GM21619 (cell line): ENCODE measurements at regions not wholly inside any gene's neighbourhood (a gene's known extent, or its start where the extent isn't known, plus 50 kb on each side); places are given as distances from the start of the nearest gene placed in this dataset.
"Not testable (repeated sequence)": the region's sequence is repeated elsewhere in the genome, so short reads cannot be mapped to it uniquely, and the experiment has no call there.

Experiments used
- ATAC-seq: cut with Tn5 transposase; IDR thresholded peaks from one replicate; pipeline ENCODE4 v1.9.1; 2021; ENCODE audit not compliant: unreplicated experiment

DNA sequence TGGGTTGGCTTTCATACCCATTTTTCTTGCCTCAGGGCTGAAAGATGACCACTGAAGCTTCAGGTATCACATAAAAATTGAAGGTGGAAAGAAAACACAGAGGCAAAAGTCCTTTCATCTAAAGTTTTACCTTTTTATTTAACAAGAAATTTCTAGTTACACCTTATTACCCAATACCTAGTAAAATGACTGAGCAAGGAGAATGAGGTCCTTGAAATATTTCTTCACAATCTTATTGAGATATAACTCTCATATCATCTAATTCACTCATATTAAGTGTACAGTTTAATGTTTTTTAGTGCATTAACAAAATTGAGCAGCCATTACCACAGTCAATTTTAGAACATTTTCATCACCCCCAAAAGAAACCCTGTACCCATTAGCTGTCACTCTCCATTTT, 112.9 kb upstream of the ADTRP start:
- no peak for ATAC-seq

GRCh38 chr6:11890849-11891248, 112.2 kb upstream of the ADTRP start:
- ATAC-seq, result no peak

DNA sequence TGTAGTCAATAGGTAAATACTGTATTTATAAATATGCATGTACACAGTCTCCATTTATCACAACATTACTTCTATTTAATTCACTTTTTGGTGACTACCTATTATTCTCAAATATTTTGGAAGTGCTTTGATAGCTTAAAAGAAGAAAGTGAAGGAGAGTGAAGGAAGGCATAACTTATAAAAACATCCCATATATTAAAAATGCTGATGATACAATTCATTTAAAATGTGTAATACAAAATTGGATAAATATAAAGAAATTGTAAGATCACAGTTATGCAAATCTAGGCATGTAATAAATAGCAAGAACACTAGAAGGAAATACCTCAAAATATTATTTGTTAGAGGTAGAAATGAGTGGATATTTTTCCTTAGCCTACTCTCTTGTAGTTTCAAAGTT, 111.6 kb upstream of the ADTRP start:
- ATAC-seq, result no peak

DNA sequence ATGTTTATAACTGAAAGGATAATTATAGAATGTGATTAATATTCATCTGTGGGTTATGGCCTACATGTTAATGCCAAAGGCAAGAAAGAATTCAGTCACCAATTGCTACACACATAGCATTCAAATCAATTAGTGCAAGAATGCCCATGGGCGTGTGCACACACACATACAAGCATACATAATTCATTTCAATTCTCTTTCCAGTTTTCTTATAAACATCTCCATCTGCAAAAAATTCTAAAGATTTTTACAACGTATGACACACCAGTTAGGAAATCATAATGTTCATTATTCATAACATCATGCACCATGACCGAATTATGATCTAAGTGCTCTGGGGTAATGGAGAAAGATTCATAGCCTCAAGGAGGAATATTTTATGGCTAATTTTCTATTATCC, 111.0 kb upstream of the ADTRP start:
- no peak for ATAC-seq

DNA sequence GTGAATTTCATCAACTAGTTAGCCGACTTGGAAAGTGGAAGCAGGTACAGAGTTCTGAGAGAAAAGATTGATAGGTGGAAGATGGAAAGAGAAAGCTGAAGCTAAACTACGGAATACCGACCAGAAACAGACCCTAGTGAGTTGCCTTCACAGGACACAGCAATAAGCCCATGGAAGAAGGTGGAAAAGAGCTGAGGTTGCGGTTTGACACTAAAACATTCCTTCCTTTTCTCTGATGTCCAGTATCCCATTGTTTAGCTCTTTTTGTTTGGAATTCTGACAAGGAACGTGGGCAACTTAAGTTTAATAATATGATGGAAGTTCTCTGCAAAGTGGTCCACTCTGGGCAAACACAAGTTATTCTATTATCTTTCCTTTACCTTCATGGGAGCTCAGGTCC, 110.1 kb upstream of the ADTRP start:
- ATAC-seq, result no peak

GRCh38 chr6:11885159-11885558, 106.6 kb upstream of the ADTRP start:
- ATAC-seq, result no peak

DNA sequence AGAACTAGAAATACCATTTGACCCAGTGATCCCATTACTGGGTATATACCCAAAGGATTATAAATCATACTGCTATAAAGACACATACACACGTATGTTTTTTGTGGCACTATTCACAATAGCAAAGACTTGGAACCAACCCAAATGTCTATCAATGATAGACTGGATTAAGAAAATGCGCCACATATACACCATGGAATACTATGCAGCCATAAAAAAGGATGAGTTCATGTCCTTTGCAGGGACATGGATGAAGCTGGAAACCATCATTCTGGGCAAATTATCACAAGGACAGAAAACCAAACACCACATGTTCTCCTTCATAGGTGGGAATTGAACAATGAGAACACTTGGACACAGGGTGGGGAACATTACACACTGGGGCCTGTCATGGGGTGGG, 104.9 kb upstream of the ADTRP start:
- not testable (repeated sequence) for ATAC-seq

DNA sequence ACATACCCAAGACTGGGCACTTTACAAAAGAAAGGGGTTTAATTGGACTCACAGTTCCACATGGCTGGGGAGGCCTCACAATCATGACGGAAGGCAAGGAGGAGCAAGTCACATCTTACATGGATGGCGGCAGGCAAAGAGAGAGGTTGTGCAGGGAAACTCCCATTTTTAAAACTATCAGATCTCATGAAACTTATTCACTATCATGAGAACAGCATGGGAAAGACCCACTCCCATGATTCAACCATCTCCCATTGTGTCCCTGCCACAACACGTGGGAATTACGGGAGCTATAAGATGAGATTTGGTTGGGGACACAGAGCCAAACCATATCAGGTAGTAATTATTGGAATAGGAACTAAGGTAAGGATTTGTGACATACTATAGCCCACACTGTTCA, 101.6 kb upstream of the ADTRP start:
- ATAC-seq, result not testable (repeated sequence)

DNA sequence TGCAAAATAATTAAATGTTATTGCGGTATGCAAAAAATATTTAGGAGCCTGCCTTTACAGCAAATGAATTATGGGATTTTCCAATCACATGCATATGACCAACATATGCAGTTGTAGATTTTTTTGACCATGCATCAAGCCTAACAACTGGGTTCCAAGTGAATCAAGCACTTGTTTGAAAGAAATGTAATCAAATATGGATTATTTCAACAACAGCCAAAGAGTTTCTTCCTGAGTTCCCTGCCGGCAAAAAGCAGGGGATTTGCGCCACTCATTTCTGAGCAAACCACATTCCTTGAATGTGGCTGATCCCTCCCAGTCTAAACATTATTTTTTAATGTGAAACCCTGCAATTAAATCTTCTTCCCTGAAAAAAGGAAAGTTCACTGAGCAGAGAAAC, 100.1 kb upstream of the ADTRP start:
- ATAC-seq, result no peak

GRCh38 chr6:11878029-11878428, 99.4 kb upstream of the ADTRP start:
- no peak for ATAC-seq

DNA sequence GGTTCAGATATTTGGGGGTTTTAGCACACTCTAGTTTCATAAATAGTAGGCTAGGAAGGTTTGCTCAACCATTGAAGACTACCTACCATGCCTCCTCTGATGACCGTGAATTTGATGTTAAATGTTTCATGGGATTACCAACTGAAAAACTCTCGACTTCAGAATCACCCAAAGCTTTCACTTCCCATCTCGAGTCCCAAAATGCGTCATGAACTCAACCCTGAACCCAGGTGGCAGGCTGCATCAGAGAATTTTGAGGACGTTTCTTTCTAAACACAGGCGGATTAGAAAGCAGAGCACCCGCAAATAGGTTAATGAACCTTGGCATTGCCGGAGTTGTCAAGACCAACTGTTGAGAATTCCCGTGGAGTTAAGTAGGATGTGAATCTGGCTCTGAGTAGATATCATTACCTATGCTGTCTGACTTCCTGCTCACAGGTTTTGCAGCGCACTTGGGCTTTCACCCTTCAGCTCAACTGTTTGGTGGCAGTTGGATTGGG, 98.4 kb upstream of the ADTRP start:
- peak; percentile 73 for ATAC-seq

- ATAC-seq, result no peak
Observed at GRCh38 chr6:11875325-11876109, 96.9 kb upstream of the ADTRP start.

DNA sequence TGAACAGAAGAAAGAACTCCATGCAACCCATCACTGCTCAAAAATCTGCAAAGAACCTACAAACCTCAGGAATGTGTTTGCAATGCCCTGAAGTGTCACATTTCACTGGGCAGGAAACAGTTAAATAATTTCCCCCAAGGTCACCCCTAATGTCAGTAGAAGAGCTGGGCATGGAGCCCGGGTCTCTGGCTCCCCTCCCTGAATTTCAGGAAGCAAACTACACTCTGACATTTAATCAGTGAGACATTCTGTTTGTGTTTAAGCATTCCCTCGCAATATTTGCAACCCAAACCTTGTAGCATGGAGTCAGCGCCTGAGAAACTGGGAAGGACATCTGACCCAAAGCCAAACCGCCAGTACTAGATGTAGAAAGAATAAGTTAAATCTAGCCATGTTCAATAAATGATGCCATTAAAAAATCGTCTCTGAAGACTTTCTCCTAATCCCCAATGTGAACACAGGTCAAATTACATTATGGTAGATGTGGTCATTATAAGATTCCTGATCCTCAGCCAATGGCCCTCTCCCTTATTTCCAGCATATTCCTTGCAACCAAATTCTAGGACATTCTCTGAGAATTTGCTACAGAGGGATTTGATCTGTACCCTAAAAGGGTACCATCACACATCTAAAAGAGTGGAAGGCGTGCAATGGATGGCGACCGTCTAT, 91.2 kb upstream of the ADTRP start:
- no peak for ATAC-seq

- no peak for ATAC-seq
Observed at GRCh38 chr6:11868392-11868791, 89.8 kb upstream of the ADTRP start.

GRCh38 chr6:11865680-11866300, 87.2 kb upstream of the ADTRP start:
- no peak for ATAC-seq

- no peak for ATAC-seq
Observed at GRCh38 chr6:11858439-11858838, 79.8 kb upstream of the ADTRP start.

- no peak for ATAC-seq
Observed at GRCh38 chr6:11855743-11856142, 77.1 kb upstream of the ADTRP start.

- ATAC-seq, result no peak
Observed at GRCh38 chr6:11854408-11855165, 76.0 kb upstream of the ADTRP start.

DNA sequence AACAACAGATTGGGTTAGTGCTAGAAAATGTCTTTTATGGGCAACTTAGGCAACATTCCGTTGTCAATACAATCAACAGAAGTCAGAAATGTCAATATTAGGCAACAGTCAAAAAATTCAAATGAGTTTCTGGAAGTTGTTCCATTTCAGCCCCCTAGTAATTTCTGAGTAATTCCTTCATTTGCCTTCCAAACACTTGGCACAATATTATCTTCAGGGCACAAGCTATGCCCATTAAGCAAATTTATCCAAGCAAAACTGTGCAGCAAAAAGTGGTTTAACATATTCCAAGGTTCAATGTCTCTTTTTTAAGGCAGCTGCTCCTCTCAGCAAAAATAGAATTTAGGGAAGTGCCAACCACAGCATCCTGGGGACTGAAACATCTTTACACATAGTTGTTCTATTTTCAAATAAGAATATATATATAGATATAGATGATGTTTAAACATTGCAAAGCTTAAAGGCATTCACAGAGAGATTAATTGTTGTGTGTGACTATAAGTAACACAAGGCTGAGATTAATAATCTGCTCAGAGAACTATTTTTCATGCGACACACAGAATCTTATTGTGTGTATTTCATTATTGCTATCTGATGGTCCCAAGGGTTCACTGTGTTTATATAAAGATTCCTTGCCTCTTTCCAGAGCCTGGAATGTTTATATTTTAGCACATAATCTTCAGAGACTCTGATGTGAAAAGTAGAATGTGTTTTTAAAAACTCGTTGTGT, 75.2 kb upstream of the ADTRP start:
- ATAC-seq, result no peak

DNA sequence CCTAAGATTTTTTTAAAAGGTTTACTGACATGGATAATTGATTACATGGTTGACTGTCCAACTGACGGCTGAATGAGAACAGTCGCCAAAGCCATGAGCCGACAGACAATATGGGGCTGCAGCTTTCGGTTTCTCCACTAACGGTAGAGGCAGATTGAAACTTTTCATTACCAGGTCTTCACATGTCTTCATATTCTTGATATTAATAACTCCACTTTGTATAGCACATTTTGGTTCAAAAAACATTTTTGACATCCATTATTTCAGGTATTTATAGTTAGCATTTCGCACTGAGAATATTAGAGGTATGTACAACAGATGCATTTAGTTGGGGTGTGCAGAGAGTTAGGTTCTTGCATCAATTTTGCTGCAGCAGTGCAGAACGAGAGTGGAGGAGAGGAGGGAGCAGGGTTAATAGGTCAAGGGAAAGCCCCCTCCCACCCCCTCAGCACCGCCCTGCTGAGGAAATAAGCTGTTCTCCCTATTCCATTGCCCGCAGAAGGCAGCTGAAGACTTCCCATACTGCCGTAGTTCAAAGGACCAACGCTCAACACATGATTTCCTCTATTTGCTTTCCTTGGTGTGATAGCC, 73.6 kb upstream of the ADTRP start:
- ATAC-seq, result no peak
